DMS79 (cell line): ENCODE measurements at regions not wholly inside any gene's neighbourhood (a gene's known extent, or its start where the extent isn't known, plus 50 kb on each side); places are given as distances from the start of the nearest gene placed in this dataset.
A peak's percentile ranks its signal among the peaks of the same experiment; 100 is the strongest.
"Not testable (repeated sequence)": the region's sequence is repeated elsewhere in the genome, so short reads cannot be mapped to it uniquely, and the experiment has no call there.

Source experiments
- DNase-seq: peaks from one replicate; lab custom pipeline; 2025; lab: John Stamatoyannopoulos, UW

- DNase-seq, result no peak
These were observed 70.5 kb upstream of the DHX40 start for GRCh38 chr17:59494757-59495368.

GRCh38 chr17:59496178-59496577, 69.2 kb upstream of the DHX40 start:
- no peak for DNase-seq

GRCh38 chr17:59498530-59499307, 66.7 kb upstream of the DHX40 start:
- no peak for DNase-seq

GRCh38 chr17:59500086-59500655, 65.2 kb upstream of the DHX40 start:
- DNase-seq, result not testable (repeated sequence)

- no peak for DNase-seq
These were observed 63.7 kb upstream of the DHX40 start for GRCh38 chr17:59501690-59502089.

- no peak for DNase-seq
These were observed 62.6 kb upstream of the DHX40 start for GRCh38 chr17:59502800-59503199.

GRCh38 chr17:59503500-59503899, 61.9 kb upstream of the DHX40 start:
- DNase-seq, result no peak

GRCh38 chr17:59504821-59505220, 60.6 kb upstream of the DHX40 start:
- DNase-seq, result no peak

- DNase-seq, result no peak
These were observed 59.7 kb upstream of the DHX40 start for GRCh38 chr17:59505610-59506276.

GRCh38 chr17:59506894-59507726, 58.3 kb upstream of the DHX40 start:
- DNase-seq, result no peak

GRCh38 chr17:59508999-59509625, 56.3 kb upstream of the DHX40 start:
- no peak for DNase-seq

GRCh38 chr17:59510611-59511010, 54.8 kb upstream of the DHX40 start:
- no peak for DNase-seq

GRCh38 chr17:59511726-59512125, 53.7 kb upstream of the DHX40 start:
- DNase-seq, result no peak

GRCh38 chr17:59512844-59513385, 52.5 kb upstream of the DHX40 start:
- DNase-seq, result no peak

GRCh38 chr17:59513934-59514841, 51.2 kb upstream of the DHX40 start:
- DNase-seq, result peak; percentile 78
